ENCODE measurements at regions not wholly inside any gene's neighbourhood (a gene's known extent, or its start where the extent isn't known, plus 50 kb on each side); places are given as distances from the start of the nearest gene placed in this dataset.

GRCh38 chr3:1696669-1697275 lies 401.9 kb upstream of the CNTN4 start:
- TF ChIP-seq, protein P1, sequence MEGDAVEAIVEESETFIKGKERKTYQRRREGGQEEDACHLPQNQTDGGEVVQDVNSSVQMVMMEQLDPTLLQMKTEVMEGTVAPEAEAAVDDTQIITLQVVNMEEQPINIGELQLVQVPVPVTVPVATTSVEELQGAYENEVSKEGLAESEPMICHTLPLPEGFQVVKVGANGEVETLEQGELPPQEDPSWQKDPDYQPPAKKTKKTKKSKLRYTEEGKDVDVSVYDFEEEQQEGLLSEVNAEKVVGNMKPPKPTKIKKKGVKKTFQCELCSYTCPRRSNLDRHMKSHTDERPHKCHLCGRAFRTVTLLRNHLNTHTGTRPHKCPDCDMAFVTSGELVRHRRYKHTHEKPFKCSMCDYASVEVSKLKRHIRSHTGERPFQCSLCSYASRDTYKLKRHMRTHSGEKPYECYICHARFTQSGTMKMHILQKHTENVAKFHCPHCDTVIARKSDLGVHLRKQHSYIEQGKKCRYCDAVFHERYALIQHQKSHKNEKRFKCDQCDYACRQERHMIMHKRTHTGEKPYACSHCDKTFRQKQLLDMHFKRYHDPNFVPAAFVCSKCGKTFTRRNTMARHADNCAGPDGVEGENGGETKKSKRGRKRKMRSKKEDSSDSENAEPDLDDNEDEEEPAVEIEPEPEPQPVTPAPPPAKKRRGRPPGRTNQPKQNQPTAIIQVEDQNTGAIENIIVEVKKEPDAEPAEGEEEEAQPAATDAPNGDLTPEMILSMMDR (IDR thresholded peaks at IDR 0.05): no peak
- TF ChIP-seq POLR2A (IDR thresholded peaks at IDR 0.05): no peak

Measured in right lobe of liver (tissue), 4 donors.